ENCODE measurements at regions not wholly inside any gene's neighbourhood (a gene's known extent, or its start where the extent isn't known, plus 50 kb on each side); places are given as distances from the start of the nearest gene placed in this dataset.

GRCh38 chrX:5526191-5526590 lies 702.5 kb downstream of the NLGN4X start:
- H3K4me3 ChIP-seq (ENCODE audit: low read depth in 1 of 3, low read length in 3 of 3), result no peak overlapping the region
- DNase-seq (ENCODE audit: low spot score), result no peak
- TF ChIP-seq HNF4A (conservative IDR thresholded peaks at IDR 0.05), result no peak
- no peak for TF ChIP-seq SP1 (IDR thresholded peaks at IDR 0.05)
- TF ChIP-seq NR2F2 (IDR thresholded peaks at IDR 0.05), result no peak
- no peak for TF ChIP-seq MAX (IDR thresholded peaks at IDR 0.05)
- no peak for TF ChIP-seq REST (IDR thresholded peaks at IDR 0.05)
- TF ChIP-seq YY1 (IDR thresholded peaks at IDR 0.05), result no peak
- TF ChIP-seq ATF3 (IDR thresholded peaks at IDR 0.05), result no peak
- no peak for TF ChIP-seq EGR1 (IDR thresholded peaks at IDR 0.05; ENCODE audit: low read depth in 2 of 2)
- TF ChIP-seq RAD21 (IDR thresholded peaks at IDR 0.05), result no peak
- no peak for TF ChIP-seq CTCF (IDR thresholded peaks at IDR 0.05; ENCODE audit: low read depth, low read length, missing input control)
- TF ChIP-seq ZBTB33 (IDR thresholded peaks at IDR 0.05), result no peak
- TF ChIP-seq GABPA (IDR thresholded peaks at IDR 0.05 in 1 of 2, conservative IDR thresholded peaks at IDR 0.05 in 1 of 2), result no peak
- no peak for TF ChIP-seq FOXA2 (IDR thresholded peaks at IDR 0.05)
- TF ChIP-seq HNF4G (IDR thresholded peaks at IDR 0.05), result no peak
- TF ChIP-seq JUND (IDR thresholded peaks at IDR 0.05), result no peak
- no peaks in the 10 kb centered on the region for H3K4me1 ChIP-seq (ENCODE audit: control insufficient read depth in 4 of 4, insufficient read depth in 4 of 4, low read length in 3 of 4)
- 37% methylated on average over 2 of the region's 2 CpGs for WGBS
- peaks cover 0 to 2% (median 0%) of the 10 kb centered on the region in 4 donors for H3K9me3 ChIP-seq (ENCODE audit: control insufficient read depth in 4 of 4, low read length in 3 of 4)
- no peaks in the 10 kb centered on the region for H3K36me3 ChIP-seq (ENCODE audit: control insufficient read depth in 4 of 4, insufficient read depth in 3 of 4, low read depth in 1 of 4, low read length in 3 of 4)
- no peaks in the 10 kb centered on the region for H3K27me3 ChIP-seq (ENCODE audit: control insufficient read depth in 4 of 4, insufficient read depth in 4 of 4, low read length in 3 of 4)
- H3K27ac ChIP-seq (ENCODE audit: low read depth in 1 of 2, low read length in 2 of 2), result no peak overlapping the region
- no peak overlapping the region for H3K9ac ChIP-seq (ENCODE audit: low read depth in 1 of 2, low read length in 2 of 2)

Measured in liver (tissue), 8 donors.